Endothelial cell of umbilical vein (primary cell): ENCODE measurements at regions not wholly inside any gene's neighbourhood (a gene's known extent, or its start where the extent isn't known, plus 50 kb on each side); places are given as distances from the start of the nearest gene placed in this dataset.
"Not testable (repeated sequence)": the region's sequence is repeated elsewhere in the genome, so short reads cannot be mapped to it uniquely, and the experiment has no call there.

Source experiments
- BruUV-seq: library from RNA; stranded (reverse); fragments of 400-500 nt; replicated peaks from 2 replicates; lab custom pipeline; 2021; lab: Mats Ljungman, UMichigan
- CTCF ChIA-PET: fragments of 300-600, 350-600 bp; sonication (Branson Sonifier 250); formaldehyde crosslinking; loops from one replicate; lab custom pipeline; 2021; ENCODE audit warnings: antibody characterized with exemption, inconsistent platforms; lab: Charles Lee
- POLR2A ChIA-PET: fragments of 300-600, 350-600 bp; sonication (Branson Sonifier 250); formaldehyde crosslinking; loops from one replicate; lab custom pipeline; 2021; ENCODE audit warnings: antibody characterized with exemption, inconsistent platforms; lab: Charles Lee
- DNase-seq: peaks from one replicate; pipeline ENCODE4 v3.0.0-alpha.2; 2011; ENCODE audit warnings: low read depth, low spot score
- FAIRE-seq: peaks from 2 replicates; lab custom pipeline; 2011; peaks lifted over from hg19 to GRCh38; lab: Jason Lieb, UNC
- H2AFZ ChIP-seq: 2 replicates; pipeline ENCODE4 v1.6.0; 2012; ENCODE audit warnings: low read depth, low read length, control low read depth, inconsistent platforms
- H3K27ac ChIP-seq: 2 replicates; pipeline ENCODE4 v1.5.1; 2011; ENCODE audit warnings: low read depth, mild to moderate bottlenecking, control low read depth, low read length, moderate library complexity; ENCODE audit not compliant: insufficient read depth
- H3K27me3 ChIP-seq, 2 experiments: 2 replicates each; pipeline versions ENCODE4 v1.6.0 to v1.6.1; 2011; ENCODE audit warnings: low read length in 2 of 2, mixed read lengths in 1 of 2; ENCODE audit not compliant: control insufficient read depth in 2 of 2, insufficient read depth in 2 of 2
- H3K36me3 ChIP-seq, 2 experiments: 2 replicates in 1 of 2; 3 replicates in 1 of 2; pipeline ENCODE4 v1.5.1; 2011; ENCODE audit warnings: low read length in 2 of 2, mild to moderate bottlenecking in 1 of 2, moderate library complexity in 1 of 2; ENCODE audit not compliant: control insufficient read depth in 2 of 2, insufficient read depth in 2 of 2; ENCODE audit errors: extremely low read depth in 1 of 2
- H3K4me1 ChIP-seq: 3 replicates; pipeline ENCODE4 v1.5.1; 2011; ENCODE audit warnings: mild to moderate bottlenecking, low read length; ENCODE audit not compliant: control insufficient read depth, insufficient read depth; ENCODE audit errors: extremely low read depth
- H3K4me2 ChIP-seq: 2 replicates; pipeline ENCODE4 v1.6.1; 2011; ENCODE audit warnings: low read length, control low read depth, mixed read lengths; ENCODE audit not compliant: insufficient read depth
- H3K4me3 ChIP-seq, 3 experiments: fragments of 200-600 bp in 1 of 3; sonication (generic), shearing (Covaris generic) in 1 of 3; replicated peaks in 1 of 3; 2 replicates each; pipeline ENCODE4 v1.5.1; 2011 to 2016; ENCODE audit warnings: control low read depth in 3 of 3, low read length in 3 of 3, mild to moderate bottlenecking in 2 of 3, inconsistent platforms in 1 of 3, low read depth in 1 of 3, moderate library complexity in 1 of 3; ENCODE audit not compliant: insufficient read depth in 1 of 3
- H3K79me2 ChIP-seq: 2 replicates; pipeline ENCODE4 v1.6.0; 2012; ENCODE audit warnings: low read length, inconsistent platforms; ENCODE audit not compliant: control insufficient read depth, insufficient read depth
- H3K9ac ChIP-seq: replicated peaks from 2 replicates; pipeline ENCODE3; 2011; ENCODE audit warnings: low read length, control low read depth; ENCODE audit not compliant: insufficient read depth; ENCODE audit errors: extremely low read depth
- H3K9me1 ChIP-seq: replicated peaks from 3 replicates; pipeline ENCODE4 v1.6.0; 2011; ENCODE audit warnings: mild to moderate bottlenecking, low read length; ENCODE audit not compliant: control insufficient read depth, insufficient read depth; ENCODE audit errors: extremely low read depth
- H3K9me3 ChIP-seq: replicated peaks from 2 replicates; pipeline ENCODE4 v1.5.1; 2012; ENCODE audit warnings: low read length, inconsistent platforms; ENCODE audit not compliant: control insufficient read depth, insufficient read depth
- H4K20me1 ChIP-seq: replicated peaks from 2 replicates; pipeline ENCODE3; 2011; ENCODE audit warnings: mild to moderate bottlenecking, low read length; ENCODE audit not compliant: control insufficient read depth, insufficient read depth; ENCODE audit errors: extremely low read depth
- EZH2 ChIP-seq: IDR thresholded peaks from 2 replicates; pipeline ENCODE4 v1.6.1; 2012; ENCODE audit warnings: borderline replicate concordance, low read depth, mild to moderate bottlenecking, moderate library complexity, low read length, inconsistent platforms; ENCODE audit not compliant: severe bottlenecking
- FOS ChIP-seq: IDR thresholded peaks from 2 replicates; pipeline ENCODE4 v1.6.1; 2011; ENCODE audit warnings: mild to moderate bottlenecking, low read length, moderate library complexity, borderline replicate concordance; ENCODE audit not compliant: insufficient read depth
- GATA2 ChIP-seq: IDR thresholded peaks from 2 replicates; pipeline ENCODE4 v1.7.0; 2011; ENCODE audit warnings: low read depth, mild to moderate bottlenecking, moderate library complexity, mixed read lengths, low read length; ENCODE audit not compliant: insufficient read length, insufficient read depth
- JUN ChIP-seq: IDR thresholded peaks from 2 replicates; pipeline ENCODE4 v1.6.1; 2011; ENCODE audit warnings: borderline replicate concordance, low read depth; ENCODE audit not compliant: insufficient read length, insufficient read depth
- MYC ChIP-seq: IDR thresholded peaks from one replicate; pipeline ENCODE4 v1.6.1; 2011; ENCODE audit warnings: mild to moderate bottlenecking, low read depth, low read length
- POLR2A ChIP-seq: IDR thresholded peaks from 2 replicates; pipeline ENCODE4 v1.6.1; 2012; ENCODE audit warnings: low read depth, mild to moderate bottlenecking, control low read depth, low read length
- POLR2AphosphoS5 ChIP-seq: IDR thresholded peaks from 2 replicates; pipeline ENCODE4 v1.6.1; 2012; ENCODE audit warnings: low read depth, mild to moderate bottlenecking, control low read depth, low read length, moderate library complexity; ENCODE audit not compliant: insufficient read depth
- dilution Hi-C: fragments of 300-500 bp; cut with MboI; formaldehyde crosslinking; loops from one replicate; pipeline ENCODE4 v1.15.0; 2019; ENCODE audit warnings: low sequenced_read_pairs; ENCODE audit not compliant: extremely low pct_ligation_motif_present
- intact Hi-C: fragments of 100-400 bp; cut with micrococcal nuclease; formaldehyde crosslinking; loops from one replicate; pipeline ENCODE4 v1.10.0; 2022
- TF ChIP-seq, protein P1 (sequence below): IDR thresholded peaks from 2 replicates; pipeline ENCODE4 v1.6.1; 2011; ENCODE audit not compliant: insufficient read depth, insufficient read length
- TF ChIP-seq, protein P2 (sequence below), 2 donors: IDR thresholded peaks; 1 replicate in 1 of 2; 2 replicates in 1 of 2; pipeline ENCODE4 v1.5.1; 2011; ENCODE audit warnings: low read length in 2 of 2, mild to moderate bottlenecking in 2 of 2, moderate library complexity in 2 of 2, control low read depth in 1 of 2, inconsistent platforms in 1 of 2, low read depth in 1 of 2; ENCODE audit not compliant: insufficient read depth in 1 of 2; ENCODE audit errors: extremely low read depth in 1 of 2

- Histone ChIP-seq H3K4me2 (no peak overlapping the region), H3K4me3 (no peak overlapping the region), H2AFZ (no peak overlapping the region), H3K36me3 (no peaks in the 10 kb centered on the region), H3K9me1 (no peaks in the 10 kb centered on the region), H3K27me3 (no peaks in the 10 kb centered on the region), H3K9ac (no peak overlapping the region), H4K20me1 (no peaks in the 10 kb centered on the region), H3K79me2 (no peaks in the 10 kb centered on the region), H3K9me3 (no peaks in the 10 kb centered on the region), H3K4me1 (no peaks in the 10 kb centered on the region), H3K27ac (no peak overlapping the region)
- no TSS peak for BruUV-seq
- ChIA-PET CTCF (no interaction called here), POLR2A (no interaction called here)
- no peak for FAIRE-seq
- TF ChIP-seq JUN (no peak), EZH2 (no peak), MYC (no peak), FOS (no peak), POLR2A (no peak), GATA2 (no peak), POLR2AphosphoS5 (no peak)
- TF ChIP-seq, protein P1, sequence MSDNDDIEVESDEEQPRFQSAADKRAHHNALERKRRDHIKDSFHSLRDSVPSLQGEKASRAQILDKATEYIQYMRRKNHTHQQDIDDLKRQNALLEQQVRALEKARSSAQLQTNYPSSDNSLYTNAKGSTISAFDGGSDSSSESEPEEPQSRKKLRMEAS: no peak
- TF ChIP-seq, protein P2, sequence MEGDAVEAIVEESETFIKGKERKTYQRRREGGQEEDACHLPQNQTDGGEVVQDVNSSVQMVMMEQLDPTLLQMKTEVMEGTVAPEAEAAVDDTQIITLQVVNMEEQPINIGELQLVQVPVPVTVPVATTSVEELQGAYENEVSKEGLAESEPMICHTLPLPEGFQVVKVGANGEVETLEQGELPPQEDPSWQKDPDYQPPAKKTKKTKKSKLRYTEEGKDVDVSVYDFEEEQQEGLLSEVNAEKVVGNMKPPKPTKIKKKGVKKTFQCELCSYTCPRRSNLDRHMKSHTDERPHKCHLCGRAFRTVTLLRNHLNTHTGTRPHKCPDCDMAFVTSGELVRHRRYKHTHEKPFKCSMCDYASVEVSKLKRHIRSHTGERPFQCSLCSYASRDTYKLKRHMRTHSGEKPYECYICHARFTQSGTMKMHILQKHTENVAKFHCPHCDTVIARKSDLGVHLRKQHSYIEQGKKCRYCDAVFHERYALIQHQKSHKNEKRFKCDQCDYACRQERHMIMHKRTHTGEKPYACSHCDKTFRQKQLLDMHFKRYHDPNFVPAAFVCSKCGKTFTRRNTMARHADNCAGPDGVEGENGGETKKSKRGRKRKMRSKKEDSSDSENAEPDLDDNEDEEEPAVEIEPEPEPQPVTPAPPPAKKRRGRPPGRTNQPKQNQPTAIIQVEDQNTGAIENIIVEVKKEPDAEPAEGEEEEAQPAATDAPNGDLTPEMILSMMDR (IDR thresholded peaks at IDR 0.05; ENCODE audit: extremely low read depth in 1 of 2, insufficient read depth in 1 of 2, low read depth in 1 of 2, low read length in 2 of 2): no peak
- DNase-seq: no peak
- dilution Hi-C loops (no loop called here), intact Hi-C loops (no loop called here)
These were observed 210.6 kb downstream of the MAP2K4 start for GRCh38 chr17:12231355-12231682.

GRCh38 chr17:12239021-12239420 is 218.3 kb downstream of the MAP2K4 start:
- H3K27ac ChIP-seq, intact Hi-C loops, H3K27me3 ChIP-seq, H3K4me2 ChIP-seq, H3K9ac ChIP-seq, H3K9me3 ChIP-seq, CTCF ChIA-PET, DNase-seq, H4K20me1 ChIP-seq, H3K4me1 ChIP-seq, POLR2A ChIA-PET, FAIRE-seq, H3K4me3 ChIP-seq, H3K36me3 ChIP-seq, H3K9me1 ChIP-seq, H3K79me2 ChIP-seq, H2AFZ ChIP-seq, BruUV-seq, dilution Hi-C loops: not testable (repeated sequence)
